ENCODE measurements at regions not wholly inside any gene's neighbourhood (a gene's known extent, or its start where the extent isn't known, plus 50 kb on each side); places are given as distances from the start of the nearest gene placed in this dataset.

GRCh38 chr5:165665735-165666400, 2160.4 kb downstream of the MAT2B start:
- ATAC-seq (no peak), DNase-seq (no peak)
- H3K4me3 ChIP-seq = no peak overlapping the region
- no peak for TF ChIP-seq CTCF (IDR thresholded peaks at IDR 0.05 in 4 of 5, conservative IDR thresholded peaks at IDR 0.05 in 1 of 5)
- no peak for TF ChIP-seq POLR2A (IDR thresholded peaks at IDR 0.05)
- in situ Hi-C loops (cut with MboI; ENCODE audit: low sequenced_read_pairs in 4 of 4) (no loop called here), intact Hi-C loops (cut with DNase I; ENCODE audit: low total_unique reads) (no loop called here)
- no peaks in the 10 kb centered on the region for H3K9me3 ChIP-seq
- no peaks in the 10 kb centered on the region for H3K4me1 ChIP-seq
- H3K36me3 ChIP-seq = no peaks in the 10 kb centered on the region
- H3K27me3 ChIP-seq = no peaks in the 10 kb centered on the region
- H3K27ac ChIP-seq = no peak overlapping the region

- in situ Hi-C loops (cut with MboI; ENCODE audit: low sequenced_read_pairs in 4 of 4) = no loop called here
- Histone ChIP-seq H3K4me1 (no peaks in the 10 kb centered on the region), H3K4me3 (no peak overlapping the region), H3K9me3 (no peaks in the 10 kb centered on the region), H3K36me3 (no peaks in the 10 kb centered on the region), H3K27ac (no peak overlapping the region), H3K27me3 (no peaks in the 10 kb centered on the region)
- ATAC-seq = no peak
- TF ChIP-seq POLR2A (IDR thresholded peaks at IDR 0.05) (no peak), CTCF (IDR thresholded peaks at IDR 0.05 in 4 of 5, conservative IDR thresholded peaks at IDR 0.05 in 1 of 5) (no peak)
- intact Hi-C loops (cut with DNase I; ENCODE audit: low total_unique reads) = no loop called here
- no peak for DNase-seq
Measured at GRCh38 chr5:165673499-165673898, 2168.1 kb downstream of the MAT2B start.

- no peak for ATAC-seq
- no peak for TF ChIP-seq CTCF (IDR thresholded peaks at IDR 0.05 in 4 of 5, conservative IDR thresholded peaks at IDR 0.05 in 1 of 5)
- Histone ChIP-seq H3K36me3 (no peaks in the 10 kb centered on the region), H3K27me3 (no peaks in the 10 kb centered on the region), H3K27ac (no peak overlapping the region), H3K4me3 (no peak overlapping the region), H3K9me3 (no peaks in the 10 kb centered on the region), H3K4me1 (no peaks in the 10 kb centered on the region)
- intact Hi-C loops (cut with DNase I; ENCODE audit: low total_unique reads) = no loop called here
- no peak for DNase-seq
- in situ Hi-C loops (cut with MboI; ENCODE audit: low sequenced_read_pairs in 4 of 4) = no loop called here
Measured at GRCh38 chr5:165695796-165696195, 2190.4 kb downstream of the MAT2B start.

- H3K4me1 ChIP-seq = no peaks in the 10 kb centered on the region
- no peak overlapping the region for H3K4me3 ChIP-seq
- H3K27ac ChIP-seq = no peak overlapping the region
- no peaks in the 10 kb centered on the region for H3K9me3 ChIP-seq
- in situ Hi-C loops (cut with MboI; ENCODE audit: low sequenced_read_pairs in 4 of 4) (no loop called here), intact Hi-C loops (cut with DNase I; ENCODE audit: low total_unique reads) (no loop called here)
- no peaks in the 10 kb centered on the region for H3K27me3 ChIP-seq
- H3K36me3 ChIP-seq = no peaks in the 10 kb centered on the region
- TF ChIP-seq POLR2A (IDR thresholded peaks at IDR 0.05) = no peak
- no peak for TF ChIP-seq CTCF (IDR thresholded peaks at IDR 0.05 in 4 of 5, conservative IDR thresholded peaks at IDR 0.05 in 1 of 5)
- DNase-seq (no peak), ATAC-seq (no peak)
Measured at GRCh38 chr5:165705960-165706359, 2200.5 kb downstream of the MAT2B start.

- no peak overlapping the region for H3K27ac ChIP-seq
- no peaks in the 10 kb centered on the region for H3K36me3 ChIP-seq
- intact Hi-C loops (cut with DNase I; ENCODE audit: low total_unique reads) = no loop called here
- in situ Hi-C loops (cut with MboI; ENCODE audit: low sequenced_read_pairs in 4 of 4) = no loop called here
- no peak overlapping the region for H3K4me3 ChIP-seq
- no peak for DNase-seq
- ATAC-seq = no peak
- no peaks in the 10 kb centered on the region for H3K4me1 ChIP-seq
- TF ChIP-seq CTCF (IDR thresholded peaks at IDR 0.05 in 4 of 5, conservative IDR thresholded peaks at IDR 0.05 in 1 of 5) (no peak), POLR2A (IDR thresholded peaks at IDR 0.05) (no peak)
- H3K27me3 ChIP-seq = no peaks in the 10 kb centered on the region
- H3K9me3 ChIP-seq = no peaks in the 10 kb centered on the region
Measured at GRCh38 chr5:165712011-165712410, 2206.6 kb downstream of the MAT2B start.

All from gastrocnemius medialis (tissue), 4 donors.